ENCODE measurements at regions not wholly inside any gene's neighbourhood (a gene's known extent, or its start where the extent isn't known, plus 50 kb on each side); places are given as distances from the start of the nearest gene placed in this dataset.
"Not testable (repeated sequence)": the region's sequence is repeated elsewhere in the genome, so short reads cannot be mapped to it uniquely, and the experiment has no call there.

GRCh38 chr3:11712646-11713045, 68.9 kb upstream of the VGLL4 start:
- DNase-seq: no peak

- no peak for DNase-seq
These were observed 68.2 kb upstream of the VGLL4 start for GRCh38 chr3:11711876-11712275.

GRCh38 chr3:11709782-11710181, 66.1 kb upstream of the VGLL4 start:
- no peak for DNase-seq

DNA sequence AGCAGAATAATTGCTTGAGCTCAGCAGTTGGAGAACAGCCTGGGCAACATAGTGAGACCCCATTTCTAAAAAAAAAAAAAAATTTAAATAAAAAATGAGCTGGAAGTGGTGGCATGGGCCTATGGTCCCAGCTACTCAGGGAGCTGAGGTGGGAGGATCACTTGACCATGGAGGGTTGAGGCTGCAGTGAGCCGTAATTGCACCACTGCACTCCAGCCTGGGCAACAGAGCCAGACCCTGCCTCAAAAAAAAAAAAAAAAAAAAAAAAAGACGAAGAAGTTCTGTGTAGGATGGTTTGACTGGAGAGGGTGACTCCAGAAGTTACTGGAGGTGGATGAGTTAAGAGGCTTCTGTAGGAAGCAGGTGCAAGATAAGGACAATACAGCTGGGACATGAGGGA, 63.4 kb upstream of the VGLL4 start:
- DNase-seq: not testable (repeated sequence)

DNA sequence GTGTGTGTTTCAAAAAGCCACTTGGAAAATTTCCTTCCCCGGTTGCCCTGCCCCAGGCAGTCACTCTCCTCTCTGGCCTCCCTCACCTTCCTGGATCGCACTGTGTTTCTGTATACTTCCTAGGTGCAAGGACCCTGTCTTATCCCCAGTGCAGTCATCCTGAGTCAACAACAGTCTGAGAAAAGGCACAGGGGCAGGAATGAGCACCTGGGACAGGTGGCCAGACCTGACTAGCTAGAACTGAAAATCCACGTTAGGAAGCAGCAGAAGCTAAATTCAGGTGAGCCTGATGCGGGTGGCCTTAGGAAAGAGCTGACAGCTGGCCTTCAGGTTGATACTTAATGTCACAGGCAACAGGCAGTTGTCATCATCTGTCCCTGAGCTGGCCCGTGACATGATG, 62.9 kb upstream of the VGLL4 start:
- no peak for DNase-seq

GRCh38 chr3:11705049-11705448, 61.3 kb upstream of the VGLL4 start:
- DNase-seq: peak in 2 of 4 experiments; percentile 11 to 16

GRCh38 chr3:11703146-11703545, 59.4 kb upstream of the VGLL4 start:
- no peak for DNase-seq

GRCh38 chr3:11699083-11699427, 55.3 kb upstream of the VGLL4 start:
- no peak for DNase-seq

DNA sequence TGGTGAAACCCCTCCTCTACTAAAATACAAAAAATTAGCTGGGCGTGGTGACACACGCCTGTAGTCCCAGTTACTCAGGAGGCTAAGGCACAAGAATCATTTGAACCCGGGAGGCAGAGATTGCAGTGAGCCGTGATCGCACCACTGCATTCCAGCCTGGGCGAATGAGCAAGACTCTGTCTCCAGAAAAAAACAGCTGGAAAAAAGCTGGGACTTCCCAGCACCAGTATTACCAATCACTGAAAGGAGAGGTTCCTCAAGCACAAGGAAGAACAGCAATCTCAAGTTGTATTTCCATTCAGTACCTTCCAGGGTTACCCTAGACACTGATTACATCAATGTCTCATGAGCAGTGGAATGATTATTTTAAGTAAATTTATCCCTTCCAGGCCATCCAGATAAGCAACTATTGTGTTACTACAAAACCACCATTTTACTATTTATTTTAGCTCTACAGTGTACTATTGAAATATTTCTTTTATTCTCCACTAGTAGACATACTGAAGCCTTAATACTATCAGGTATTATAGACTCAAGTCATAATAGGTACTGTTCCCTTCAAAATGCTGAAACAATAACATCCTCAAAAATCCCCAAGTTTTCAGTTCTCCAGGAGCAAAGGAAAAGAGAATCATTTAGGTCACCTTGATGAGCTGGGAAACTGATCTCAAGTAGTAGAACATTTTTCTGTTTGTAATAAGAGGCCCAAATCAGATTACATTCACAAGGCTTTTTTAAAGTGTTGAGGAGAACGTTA, 54.8 kb upstream of the VGLL4 start:
- no peak for DNase-seq

GRCh38 chr3:11697701-11698100, 54.0 kb upstream of the VGLL4 start:
- DNase-seq: no peak

DNA sequence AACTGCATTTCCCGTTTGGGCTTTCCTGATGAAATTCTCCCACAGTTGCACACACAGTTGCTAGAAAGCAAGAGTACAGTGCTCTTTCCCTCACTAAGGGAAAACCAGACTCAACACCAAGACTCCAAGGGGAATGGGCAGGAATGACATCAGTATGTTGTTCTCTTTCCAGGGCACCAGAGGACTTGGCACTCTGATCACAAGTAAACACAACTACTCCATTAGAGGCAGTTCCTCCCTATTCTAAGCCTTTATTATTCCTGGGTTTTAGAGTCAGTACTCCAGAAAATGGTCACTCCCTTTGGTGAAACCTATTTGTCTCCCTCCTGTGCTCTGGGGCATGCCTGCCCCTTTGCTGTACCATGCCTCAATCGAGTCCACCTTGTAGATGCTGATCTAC, 52.3 kb upstream of the VGLL4 start:
- no peak for DNase-seq
